H1 (cell line): ENCODE measurements at regions not wholly inside any gene's neighbourhood (a gene's known extent, or its start where the extent isn't known, plus 50 kb on each side); places are given as distances from the start of the nearest gene placed in this dataset.

ENCODE experiments used
- CTCF ChIA-PET: fragments of 300-600 bp; sonication (Branson Sonifier 250); formaldehyde crosslinking; loops from one replicate; lab custom pipeline; 2021; ENCODE audit not compliant: partially characterized antibody; lab: Charles Lee
- POLR2A ChIA-PET: fragments of 300-600 bp; sonication (Branson Sonifier 250); formaldehyde crosslinking; loops from one replicate; lab custom pipeline; 2021; ENCODE audit warnings: inconsistent platforms; ENCODE audit not compliant: partially characterized antibody; lab: Charles Lee
- DNase-seq, 2 experiments: peaks; one replicate each; pipeline versions ENCODE4 v3.0.0 to v3.0.0-alpha.2; 2010 to 2022; ENCODE audit warnings: low spot score in 2 of 2, low read depth in 1 of 2, mixed read lengths in 1 of 2
- FAIRE-seq: peaks from 2 replicates; lab custom pipeline; 2011; peaks lifted over from hg19 to GRCh38; lab: Jason Lieb, UNC
- H2AFZ ChIP-seq: 2 replicates; pipeline ENCODE4 v1.8.1; 2012; ENCODE audit warnings: low read length, inconsistent platforms
- H2AK5ac ChIP-seq: 2 replicates; pipeline ENCODE4 v1.6.1; 2013; ENCODE audit warnings: low read depth, low read length
- H2BK120ac ChIP-seq: replicated peaks from 2 replicates; pipeline ENCODE3; 2013; ENCODE audit warnings: low read depth, low read length, inconsistent platforms
- H2BK12ac ChIP-seq: 2 replicates; pipeline ENCODE4 v1.6.1; 2013; ENCODE audit warnings: low read depth, low read length
- H2BK15ac ChIP-seq: 2 replicates; pipeline ENCODE4 v1.6.1; 2013; ENCODE audit warnings: low read length
- H2BK20ac ChIP-seq: 2 replicates; pipeline ENCODE4 v1.6.1; 2013; ENCODE audit warnings: low read length
- H2BK5ac ChIP-seq: 2 replicates; pipeline ENCODE4 v1.6.1; 2013; ENCODE audit warnings: low read depth, low read length
- H3K14ac ChIP-seq: 2 replicates; pipeline ENCODE4 v1.6.1; 2013; ENCODE audit warnings: inconsistent platforms; ENCODE audit not compliant: insufficient read length
- H3K18ac ChIP-seq: 2 replicates; pipeline ENCODE4 v1.6.1; 2013; ENCODE audit warnings: low read length; ENCODE audit errors: extremely low read depth
- H3K23ac ChIP-seq: 2 replicates; pipeline ENCODE4 v1.6.1; 2013; ENCODE audit warnings: inconsistent platforms; ENCODE audit not compliant: insufficient read length
- H3K23me2 ChIP-seq: 2 replicates; pipeline ENCODE4 v1.6.1; 2013; ENCODE audit warnings: low read depth, low read length
- H3K27ac ChIP-seq: 2 replicates; pipeline ENCODE4 v1.6.1; 2011; ENCODE audit warnings: low read depth, low read length, inconsistent platforms
- H3K27me3 ChIP-seq, 4 experiments: replicated peaks in 1 of 4; 1 replicate in 1 of 4; 2 replicates in 3 of 4; pipeline versions ENCODE4 v1.6.1 to v1.8.1; 2011 to 2013; ENCODE audit warnings: low read length in 3 of 4, mild to moderate bottlenecking in 3 of 4, inconsistent platforms in 2 of 4, mixed read lengths in 2 of 4, moderate library complexity in 1 of 4; ENCODE audit not compliant: control insufficient read depth in 3 of 4, insufficient read depth in 3 of 4; ENCODE audit errors: extremely low read depth in 1 of 4
- H3K36me3 ChIP-seq, 4 experiments: 2 replicates each; pipeline versions ENCODE4 v1.6.1 to v1.8.1; 2011 to 2013; ENCODE audit warnings: mild to moderate bottlenecking in 4 of 4, low read length in 3 of 4, moderate library complexity in 2 of 4, control low read depth in 1 of 4, inconsistent platforms in 1 of 4; ENCODE audit not compliant: insufficient read depth in 4 of 4, control insufficient read depth in 2 of 4
- H3K4ac ChIP-seq: replicated peaks from 2 replicates; pipeline ENCODE3; 2013; ENCODE audit warnings: low read length, low read depth, mixed read lengths, inconsistent platforms; ENCODE audit not compliant: insufficient read length
- H3K4me1 ChIP-seq, 4 experiments: replicated peaks in 1 of 4; 1 replicate in 1 of 4; 2 replicates in 3 of 4; pipeline versions ENCODE4 v1.6.1 to v1.8.1; 2011 to 2013; ENCODE audit warnings: low read length in 3 of 4, inconsistent platforms in 2 of 4, mixed read lengths in 1 of 4; ENCODE audit not compliant: insufficient read depth in 4 of 4, control insufficient read depth in 3 of 4
- H3K4me2 ChIP-seq, 2 experiments: 2 replicates each; pipeline versions ENCODE4 v1.6.1 to v1.8.1; 2011 to 2013; ENCODE audit warnings: low read depth in 2 of 2, low read length in 2 of 2, control low read depth in 1 of 2, inconsistent platforms in 1 of 2, mild to moderate bottlenecking in 1 of 2; ENCODE audit not compliant: insufficient read depth in 1 of 2
- H3K4me3 ChIP-seq, 4 experiments: fragments of 200-600, 300-600 bp in 1 of 4; sonication (generic), shearing (Covaris generic), sonication (Bioruptor Twin) in 1 of 4; 2 replicates each; pipeline versions ENCODE4 v1.5.1 to v1.8.1; 2011 to 2016; ENCODE audit warnings: low read length in 4 of 4, low read depth in 3 of 4, control low read depth in 2 of 4, inconsistent platforms in 2 of 4, mild to moderate bottlenecking in 2 of 4, mixed read lengths in 1 of 4, moderate library complexity in 1 of 4; ENCODE audit not compliant: insufficient read depth in 2 of 4; ENCODE audit errors: extremely low read depth in 1 of 4
- H3K56ac ChIP-seq: replicated peaks from 2 replicates; pipeline ENCODE3; 2013; ENCODE audit warnings: low read depth, mild to moderate bottlenecking, mixed read lengths, low read length, inconsistent platforms; ENCODE audit not compliant: insufficient read length
- H3K79me1 ChIP-seq: 2 replicates; pipeline ENCODE4 v1.6.1; 2013; ENCODE audit warnings: low read depth, low read length, control low read depth
- H3K79me2 ChIP-seq, 2 experiments: 2 replicates each; pipeline versions ENCODE4 v1.6.1 to v1.8.1; 2012 to 2013; ENCODE audit warnings: low read length in 2 of 2, mild to moderate bottlenecking in 2 of 2, inconsistent platforms in 1 of 2; ENCODE audit not compliant: insufficient read depth in 2 of 2, control insufficient read depth in 1 of 2
- H3K9ac ChIP-seq, 4 experiments: replicated peaks in 1 of 4; 1 replicate in 1 of 4; 2 replicates in 3 of 4; pipeline versions ENCODE4 v1.6.1 to v1.8.1; 2011 to 2013; ENCODE audit warnings: low read depth in 3 of 4, low read length in 3 of 4, control low read depth in 2 of 4, mild to moderate bottlenecking in 2 of 4, moderate library complexity in 2 of 4, inconsistent platforms in 1 of 4; ENCODE audit errors: extremely low read depth in 1 of 4
- H3K9me3 ChIP-seq, 2 experiments: 2 replicates each; pipeline versions ENCODE4 v1.6.1 to v1.8.1; 2012 to 2013; ENCODE audit warnings: mild to moderate bottlenecking in 2 of 2, moderate library complexity in 2 of 2, control low read depth in 1 of 2, inconsistent platforms in 1 of 2, low read depth in 1 of 2, low read length in 1 of 2, mixed read lengths in 1 of 2; ENCODE audit not compliant: insufficient read depth in 2 of 2
- H4K20me1 ChIP-seq, 2 experiments: replicated peaks in 1 of 2; 2 replicates each; pipeline versions ENCODE3 to v1.8.1; 2011 to 2013; ENCODE audit warnings: inconsistent platforms in 2 of 2, low read length in 2 of 2, mild to moderate bottlenecking in 1 of 2; ENCODE audit not compliant: insufficient read depth in 2 of 2, control insufficient read depth in 1 of 2
- H4K5ac ChIP-seq: 2 replicates; pipeline ENCODE4 v1.6.1; 2013; ENCODE audit warnings: low read length, low read depth, mixed read lengths, inconsistent platforms; ENCODE audit not compliant: insufficient read length
- H4K8ac ChIP-seq: 2 replicates; pipeline ENCODE4 v1.8.0; 2013; ENCODE audit warnings: mild to moderate bottlenecking, moderate library complexity, low read length, inconsistent platforms; ENCODE audit not compliant: insufficient read depth; ENCODE audit errors: extremely low read depth
- H4K91ac ChIP-seq: replicated peaks from 2 replicates; pipeline ENCODE3; 2013; ENCODE audit warnings: low read length, mixed read lengths, inconsistent platforms; ENCODE audit not compliant: insufficient read length
- ASH2L ChIP-seq: fragments of 200-600, 300-600 bp; sonication (generic); IDR thresholded peaks from one replicate; pipeline ENCODE4 v1.7.1; 2017; ENCODE audit warnings: low read length
- BACH1 ChIP-seq: IDR thresholded peaks from 2 replicates; pipeline ENCODE4 v1.6.1; 2012; ENCODE audit warnings: low read length, improper control_type of control experiment
- JUND ChIP-seq: IDR thresholded peaks from 2 replicates; pipeline ENCODE4 v1.6.1; 2011; ENCODE audit warnings: mild to moderate bottlenecking, improper control_type of control experiment, low read length
- RBBP5 ChIP-seq: IDR thresholded peaks from 2 replicates; pipeline ENCODE4 v1.7.1; 2012; ENCODE audit warnings: low read depth, mild to moderate bottlenecking, inconsistent platforms, low read length, moderate library complexity, borderline replicate concordance
- WGBS, 2 experiments: shearing (Covaris generic) in 1 of 2; methylation state at CpG; one replicate each; pipeline versions ENCODE4 v1.1.6 to v1.1.7; 2013 to 2015; ENCODE audit warnings: low lambda C conversion rate in 2 of 2, mixed read lengths in 2 of 2, inconsistent platforms in 1 of 2, low coverage in 1 of 2, missing lambda C conversion rate in 1 of 2; ENCODE audit not compliant: insufficient replicate concordance in 2 of 2, insufficient coverage in 1 of 2, insufficient read length in 1 of 2; ENCODE audit errors: extremely low coverage in 1 of 2, missing lambda C conversion rate in 1 of 2; 5-methylcytosine and 5-hydroxymethylcytosine counted together

DNA sequence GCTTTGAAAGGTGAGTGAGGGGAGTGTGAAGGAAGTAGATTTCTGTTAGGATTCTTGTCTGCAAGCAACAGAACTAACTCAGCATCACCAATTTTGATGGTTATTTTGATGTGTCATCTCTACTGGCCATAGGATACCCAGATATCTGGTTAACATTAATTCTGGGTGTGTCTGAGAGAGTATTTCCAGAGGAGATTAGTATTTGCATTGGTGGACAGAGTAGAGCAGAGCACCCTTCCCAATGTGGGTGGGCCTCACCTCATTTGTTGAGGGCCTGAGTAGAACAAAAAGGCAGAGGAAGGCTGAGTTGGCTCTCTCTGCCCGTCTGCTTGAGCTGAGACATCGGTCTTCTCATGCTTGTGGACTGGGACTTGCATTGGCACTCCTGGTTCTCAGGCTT, 121.8 kb upstream of the POU3F1 start:
- no peaks in the 10 kb centered on the region for H3K27me3 ChIP-seq
- no peak for TF ChIP-seq RBBP5
- no peak for TF ChIP-seq JUND
- TF ChIP-seq BACH1 = no peak
- TF ChIP-seq ASH2L = no peak
- TF ChIP-seq, all 59 proteins: peak for 0
- H3K4me1 ChIP-seq = no peaks in the 10 kb centered on the region
- H3K23ac ChIP-seq = no peak overlapping the region
- H4K20me1 ChIP-seq = no peaks in the 10 kb centered on the region
- DNase-seq = no peak
- 74% methylated on average over 2 of the region's 2 CpGs; no CpG with 5 or more reads in 1 of the 2 experiments for WGBS, 2 experiments
- H3K18ac ChIP-seq = no peak overlapping the region
- ChIA-PET POLR2A (no interaction called here), CTCF (no interaction called here)
- no peak for FAIRE-seq
- H4K5ac ChIP-seq = no peak overlapping the region
- no peak overlapping the region for H3K4me3 ChIP-seq
- H4K8ac ChIP-seq = no peak overlapping the region
- H2BK15ac ChIP-seq = no peak overlapping the region
- no peak overlapping the region for H2BK20ac ChIP-seq
- no peak overlapping the region for H3K4me2 ChIP-seq
- no peak overlapping the region for H2BK12ac ChIP-seq
- H2AK5ac ChIP-seq = no peak overlapping the region
- H2BK120ac ChIP-seq = no peak overlapping the region
- no peak overlapping the region for H3K4ac ChIP-seq
- H3K36me3 ChIP-seq = no peaks in the 10 kb centered on the region
- no peaks in the 10 kb centered on the region for H3K9me3 ChIP-seq
- H3K27ac ChIP-seq = no peak overlapping the region
- no peak overlapping the region for H3K9ac ChIP-seq
- no peak overlapping the region for H2BK5ac ChIP-seq
- H3K56ac ChIP-seq = no peak overlapping the region
- no peak overlapping the region for H4K91ac ChIP-seq
- H2AFZ ChIP-seq = no peak overlapping the region
- no peaks in the 10 kb centered on the region for H3K79me2 ChIP-seq
- H3K79me1 ChIP-seq = no peaks in the 10 kb centered on the region
- H3K23me2 ChIP-seq = no peaks in the 10 kb centered on the region; the same call in 1 of the 2 replicates
- H3K14ac ChIP-seq = no peak overlapping the region
